ENCODE measurements at regions not wholly inside any gene's neighbourhood (a gene's known extent, or its start where the extent isn't known, plus 50 kb on each side); places are given as distances from the start of the nearest gene placed in this dataset.
"Not testable (repeated sequence)": the region's sequence is repeated elsewhere in the genome, so short reads cannot be mapped to it uniquely, and the experiment has no call there.

GRCh38 chr3:118146658-118147375, 887.8 kb downstream of the IGSF11 start:
- DNase-seq: no peak

- DNase-seq: no peak
Measured at GRCh38 chr3:118151164-118151563, 883.5 kb downstream of the IGSF11 start.

GRCh38 chr3:118162627-118163588, 871.7 kb downstream of the IGSF11 start:
- DNase-seq: not testable (repeated sequence)

- no peak for DNase-seq
Measured at GRCh38 chr3:118165413-118165812, 869.2 kb downstream of the IGSF11 start.

GRCh38 chr3:118167571-118167970, 867.1 kb downstream of the IGSF11 start:
- DNase-seq: no peak

- no peak for DNase-seq
Measured at GRCh38 chr3:118168175-118168574, 866.5 kb downstream of the IGSF11 start.

GRCh38 chr3:118171236-118171852, 863.3 kb downstream of the IGSF11 start:
- no peak for DNase-seq

- no peak for DNase-seq
Measured at GRCh38 chr3:118180853-118181252, 853.8 kb downstream of the IGSF11 start.

- DNase-seq: no peak
Measured at GRCh38 chr3:118181274-118181673, 853.4 kb downstream of the IGSF11 start.

GRCh38 chr3:118186051-118186450, 848.6 kb downstream of the IGSF11 start:
- no peak for DNase-seq

GRCh38 chr3:118187221-118187620, 847.4 kb downstream of the IGSF11 start:
- no peak for DNase-seq

GRCh38 chr3:118196183-118196582, 838.5 kb downstream of the IGSF11 start:
- no peak for DNase-seq

- no peak for DNase-seq
Measured at GRCh38 chr3:118199044-118199443, 835.6 kb downstream of the IGSF11 start.

GRCh38 chr3:118204052-118204656, 830.5 kb downstream of the IGSF11 start:
- DNase-seq: no peak

- DNase-seq: no peak
Measured at GRCh38 chr3:118207271-118207670, 827.4 kb downstream of the IGSF11 start.

- no peak for DNase-seq
Measured at GRCh38 chr3:118208642-118209041, 826.0 kb downstream of the IGSF11 start.

GRCh38 chr3:118213892-118214291, 820.8 kb downstream of the IGSF11 start:
- no peak for DNase-seq

GRCh38 chr3:118226206-118226605, 808.4 kb downstream of the IGSF11 start:
- DNase-seq: no peak

GRCh38 chr3:118227191-118227590, 807.5 kb downstream of the IGSF11 start:
- DNase-seq: no peak

- DNase-seq: no peak
Measured at GRCh38 chr3:118228151-118228550, 806.5 kb downstream of the IGSF11 start.

- DNase-seq: no peak
Measured at GRCh38 chr3:118229196-118229595, 805.5 kb downstream of the IGSF11 start.

- no peak for DNase-seq
Measured at GRCh38 chr3:118231578-118231977, 803.1 kb downstream of the IGSF11 start.

- DNase-seq: no peak
Measured at GRCh38 chr3:118239253-118239652, 795.4 kb downstream of the IGSF11 start.
